22Rv1 (cell line): ENCODE measurements at regions not wholly inside any gene's neighbourhood (a gene's known extent, or its start where the extent isn't known, plus 50 kb on each side); places are given as distances from the start of the nearest gene placed in this dataset.

Experiments
- ZFX ChIP-seq: fragments of 450-650 bp; IDR thresholded peaks from 2 replicates; pipeline ENCODE4 v1.6.1; 2017; ENCODE audit warnings: antibody characterized with exemption, borderline replicate concordance
- TF ChIP-seq, protein P1 (sequence below): fragments of 450-650 bp; IDR thresholded peaks from 2 replicates; pipeline ENCODE4 v1.5.1; 2017; ENCODE audit warnings: mild to moderate bottlenecking

GRCh38 chr6:21663966-21664313 is 70.4 kb downstream of the SOX4 start:
- TF ChIP-seq, protein P1, sequence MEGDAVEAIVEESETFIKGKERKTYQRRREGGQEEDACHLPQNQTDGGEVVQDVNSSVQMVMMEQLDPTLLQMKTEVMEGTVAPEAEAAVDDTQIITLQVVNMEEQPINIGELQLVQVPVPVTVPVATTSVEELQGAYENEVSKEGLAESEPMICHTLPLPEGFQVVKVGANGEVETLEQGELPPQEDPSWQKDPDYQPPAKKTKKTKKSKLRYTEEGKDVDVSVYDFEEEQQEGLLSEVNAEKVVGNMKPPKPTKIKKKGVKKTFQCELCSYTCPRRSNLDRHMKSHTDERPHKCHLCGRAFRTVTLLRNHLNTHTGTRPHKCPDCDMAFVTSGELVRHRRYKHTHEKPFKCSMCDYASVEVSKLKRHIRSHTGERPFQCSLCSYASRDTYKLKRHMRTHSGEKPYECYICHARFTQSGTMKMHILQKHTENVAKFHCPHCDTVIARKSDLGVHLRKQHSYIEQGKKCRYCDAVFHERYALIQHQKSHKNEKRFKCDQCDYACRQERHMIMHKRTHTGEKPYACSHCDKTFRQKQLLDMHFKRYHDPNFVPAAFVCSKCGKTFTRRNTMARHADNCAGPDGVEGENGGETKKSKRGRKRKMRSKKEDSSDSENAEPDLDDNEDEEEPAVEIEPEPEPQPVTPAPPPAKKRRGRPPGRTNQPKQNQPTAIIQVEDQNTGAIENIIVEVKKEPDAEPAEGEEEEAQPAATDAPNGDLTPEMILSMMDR = no peak
- no peak for TF ChIP-seq ZFX
